ENCODE measurements at regions not wholly inside any gene's neighbourhood (a gene's known extent, or its start where the extent isn't known, plus 50 kb on each side); places are given as distances from the start of the nearest gene placed in this dataset.

GRCh38 chr19:29431332-29431731 is 94.5 kb upstream of the VSTM2B start:
- H3K27me3 ChIP-seq (ENCODE audit: control insufficient read depth, insufficient read depth, low read length) = peaks cover 7% of the 10 kb centered on the region; the same call in 1 of the 2 replicates
- H3K27ac ChIP-seq (ENCODE audit: low read depth, low read length) = no peak overlapping the region
- H3K9me3 ChIP-seq (ENCODE audit: control insufficient read depth, insufficient read depth, low read depth, low read length) = peaks cover 24% of the 10 kb centered on the region
- no peaks in the 10 kb centered on the region; the same call in 1 of the 2 replicates for H3K4me1 ChIP-seq (ENCODE audit: control insufficient read depth, insufficient read depth, low read length)
- no peaks in the 10 kb centered on the region for H3K36me3 ChIP-seq (ENCODE audit: control insufficient read depth, insufficient read depth, low read length)
- H3K4me3 ChIP-seq (ENCODE audit: low read depth, low read length) = no peak overlapping the region
- no peak overlapping the region for H3K9ac ChIP-seq (ENCODE audit: low read length)

GRCh38 chr19:29432677-29433076 is 93.1 kb upstream of the VSTM2B start:
- Histone ChIP-seq H3K27ac (ENCODE audit: low read depth, low read length) (no peak overlapping the region), H3K9me3 (ENCODE audit: control insufficient read depth, insufficient read depth, low read depth, low read length) (peaks cover 15% of the 10 kb centered on the region; the same call in 1 of the 2 replicates), H3K4me3 (ENCODE audit: low read depth, low read length) (no peak overlapping the region), H3K9ac (ENCODE audit: low read length) (no peak overlapping the region), H3K27me3 (ENCODE audit: control insufficient read depth, insufficient read depth, low read length) (peaks cover 7% of the 10 kb centered on the region; the same call in 1 of the 2 replicates), H3K4me1 (ENCODE audit: control insufficient read depth, insufficient read depth, low read length) (no peaks in the 10 kb centered on the region; the same call in 1 of the 2 replicates), H3K36me3 (ENCODE audit: control insufficient read depth, insufficient read depth, low read length) (no peaks in the 10 kb centered on the region)

GRCh38 chr19:29436591-29437103 is 89.1 kb upstream of the VSTM2B start:
- H3K27me3 ChIP-seq (ENCODE audit: control insufficient read depth, insufficient read depth, low read length) = 0 out of 2 replicates have a peak, but pooled peaks cover 3% of the 10 kb centered on the region
- no peaks in the 10 kb centered on the region; the same call in 1 of the 2 replicates for H3K4me1 ChIP-seq (ENCODE audit: control insufficient read depth, insufficient read depth, low read length)
- no peaks in the 10 kb centered on the region for H3K36me3 ChIP-seq (ENCODE audit: control insufficient read depth, insufficient read depth, low read length)
- H3K4me3 ChIP-seq (ENCODE audit: low read depth, low read length) = no peak overlapping the region
- H3K9ac ChIP-seq (ENCODE audit: low read length) = no peak overlapping the region
- H3K9me3 ChIP-seq (ENCODE audit: control insufficient read depth, insufficient read depth, low read depth, low read length) = peaks cover 26% of the 10 kb centered on the region
- H3K27ac ChIP-seq (ENCODE audit: low read depth, low read length) = no peak overlapping the region

GRCh38 chr19:29439021-29439420 is 86.8 kb upstream of the VSTM2B start:
- 0 out of 2 replicates have a peak, but pooled peaks cover 1% of the 10 kb centered on the region for H3K27me3 ChIP-seq (ENCODE audit: control insufficient read depth, insufficient read depth, low read length)
- no peak overlapping the region for H3K27ac ChIP-seq (ENCODE audit: low read depth, low read length)
- no peak overlapping the region for H3K9ac ChIP-seq (ENCODE audit: low read length)
- no peaks in the 10 kb centered on the region for H3K4me1 ChIP-seq (ENCODE audit: control insufficient read depth, insufficient read depth, low read length)
- peaks cover 29% of the 10 kb centered on the region for H3K9me3 ChIP-seq (ENCODE audit: control insufficient read depth, insufficient read depth, low read depth, low read length)
- no peak overlapping the region for H3K4me3 ChIP-seq (ENCODE audit: low read depth, low read length)
- no peaks in the 10 kb centered on the region for H3K36me3 ChIP-seq (ENCODE audit: control insufficient read depth, insufficient read depth, low read length)

- peaks cover 25% of the 10 kb centered on the region for H3K9me3 ChIP-seq (ENCODE audit: control insufficient read depth, insufficient read depth, low read depth, low read length)
- H3K27me3 ChIP-seq (ENCODE audit: control insufficient read depth, insufficient read depth, low read length) = peaks cover 3% of the 10 kb centered on the region; the same call in 1 of the 2 replicates
- no peak overlapping the region for H3K4me3 ChIP-seq (ENCODE audit: low read depth, low read length)
These were observed 85.9 kb upstream of the VSTM2B start for GRCh38 chr19:29439688-29440550.

GRCh38 chr19:29442094-29442493 is 83.7 kb upstream of the VSTM2B start:
- Histone ChIP-seq H3K27me3 (ENCODE audit: control insufficient read depth, insufficient read depth, low read length) (peaks cover 3% of the 10 kb centered on the region; the same call in 1 of the 2 replicates), H3K9ac (ENCODE audit: low read length) (no peak overlapping the region), H3K36me3 (ENCODE audit: control insufficient read depth, insufficient read depth, low read length) (no peaks in the 10 kb centered on the region), H3K4me3 (ENCODE audit: low read depth, low read length) (no peak overlapping the region), H3K4me1 (ENCODE audit: control insufficient read depth, insufficient read depth, low read length) (no peaks in the 10 kb centered on the region), H3K27ac (ENCODE audit: low read depth, low read length) (no peak overlapping the region), H3K9me3 (ENCODE audit: control insufficient read depth, insufficient read depth, low read depth, low read length) (peaks cover 25% of the 10 kb centered on the region)

More at GRCh38 chr19:29439688-29440550, 85.9 kb upstream of the VSTM2B start:
- no peak overlapping the region for H3K9ac ChIP-seq (ENCODE audit: low read length)
- no peaks in the 10 kb centered on the region for H3K36me3 ChIP-seq (ENCODE audit: control insufficient read depth, insufficient read depth, low read length)
- no peak overlapping the region for H3K27ac ChIP-seq (ENCODE audit: low read depth, low read length)
- H3K4me1 ChIP-seq (ENCODE audit: control insufficient read depth, insufficient read depth, low read length) = no peaks in the 10 kb centered on the region

GRCh38 chr19:29442910-29443309 is 82.9 kb upstream of the VSTM2B start:
- no peak overlapping the region for H3K9ac ChIP-seq (ENCODE audit: low read length)
- H3K36me3 ChIP-seq (ENCODE audit: control insufficient read depth, insufficient read depth, low read length) = no peaks in the 10 kb centered on the region
- H3K27ac ChIP-seq (ENCODE audit: low read depth, low read length) = no peak overlapping the region
- H3K4me3 ChIP-seq (ENCODE audit: low read depth, low read length) = no peak overlapping the region
- H3K27me3 ChIP-seq (ENCODE audit: control insufficient read depth, insufficient read depth, low read length) = peaks cover 3% of the 10 kb centered on the region; the same call in 1 of the 2 replicates
- H3K4me1 ChIP-seq (ENCODE audit: control insufficient read depth, insufficient read depth, low read length) = no peaks in the 10 kb centered on the region
- H3K9me3 ChIP-seq (ENCODE audit: control insufficient read depth, insufficient read depth, low read depth, low read length) = peaks cover 21% of the 10 kb centered on the region

- Histone ChIP-seq H3K27ac (ENCODE audit: low read depth, low read length) (no peak overlapping the region), H3K4me3 (ENCODE audit: low read depth, low read length) (no peak overlapping the region), H3K9ac (ENCODE audit: low read length) (no peak overlapping the region), H3K27me3 (ENCODE audit: control insufficient read depth, insufficient read depth, low read length) (peaks cover 6% of the 10 kb centered on the region; the same call in 1 of the 2 replicates), H3K4me1 (ENCODE audit: control insufficient read depth, insufficient read depth, low read length) (no peaks in the 10 kb centered on the region), H3K36me3 (ENCODE audit: control insufficient read depth, insufficient read depth, low read length) (no peaks in the 10 kb centered on the region), H3K9me3 (ENCODE audit: control insufficient read depth, insufficient read depth, low read depth, low read length) (peaks cover 9% of the 10 kb centered on the region)
These were observed 80.5 kb upstream of the VSTM2B start for GRCh38 chr19:29445246-29445645.

- no peak overlapping the region for H3K4me3 ChIP-seq (ENCODE audit: low read depth, low read length)
- H3K27ac ChIP-seq (ENCODE audit: low read depth, low read length) = no peak overlapping the region
- no peaks in the 10 kb centered on the region for H3K36me3 ChIP-seq (ENCODE audit: control insufficient read depth, insufficient read depth, low read length)
- H3K9me3 ChIP-seq (ENCODE audit: control insufficient read depth, insufficient read depth, low read depth, low read length) = peaks cover 3% of the 10 kb centered on the region; the same call in 1 of the 2 replicates
- H3K27me3 ChIP-seq (ENCODE audit: control insufficient read depth, insufficient read depth, low read length) = peaks cover 6% of the 10 kb centered on the region; the same call in 1 of the 2 replicates
- no peak overlapping the region for H3K9ac ChIP-seq (ENCODE audit: low read length)
- H3K4me1 ChIP-seq (ENCODE audit: control insufficient read depth, insufficient read depth, low read length) = no peaks in the 10 kb centered on the region
These were observed 79.4 kb upstream of the VSTM2B start for GRCh38 chr19:29446361-29446760.

- Histone ChIP-seq H3K4me1 (ENCODE audit: control insufficient read depth, insufficient read depth, low read length) (no peaks in the 10 kb centered on the region), H3K9me3 (ENCODE audit: control insufficient read depth, insufficient read depth, low read depth, low read length) (no peaks in the 10 kb centered on the region), H3K4me3 (ENCODE audit: low read depth, low read length) (no peak overlapping the region), H3K36me3 (ENCODE audit: control insufficient read depth, insufficient read depth, low read length) (no peaks in the 10 kb centered on the region), H3K27ac (ENCODE audit: low read depth, low read length) (no peak overlapping the region), H3K9ac (ENCODE audit: low read length) (no peak overlapping the region), H3K27me3 (ENCODE audit: control insufficient read depth, insufficient read depth, low read length) (peaks cover 6% of the 10 kb centered on the region; the same call in 1 of the 2 replicates)
These were observed 77.7 kb upstream of the VSTM2B start for GRCh38 chr19:29448046-29448445.

GRCh38 chr19:29449371-29449770 is 76.4 kb upstream of the VSTM2B start:
- peaks cover 6% of the 10 kb centered on the region; the same call in 1 of the 2 replicates for H3K27me3 ChIP-seq (ENCODE audit: control insufficient read depth, insufficient read depth, low read length)
- H3K9ac ChIP-seq (ENCODE audit: low read length) = no peak overlapping the region
- no peaks in the 10 kb centered on the region for H3K9me3 ChIP-seq (ENCODE audit: control insufficient read depth, insufficient read depth, low read depth, low read length)
- no peaks in the 10 kb centered on the region for H3K36me3 ChIP-seq (ENCODE audit: control insufficient read depth, insufficient read depth, low read length)
- no peak overlapping the region for H3K27ac ChIP-seq (ENCODE audit: low read depth, low read length)
- H3K4me3 ChIP-seq (ENCODE audit: low read depth, low read length) = no peak overlapping the region
- H3K4me1 ChIP-seq (ENCODE audit: control insufficient read depth, insufficient read depth, low read length) = no peaks in the 10 kb centered on the region
